CD14-positive monocyte (primary cell): ENCODE measurements at regions not wholly inside any gene's neighbourhood (a gene's known extent, or its start where the extent isn't known, plus 50 kb on each side); places are given as distances from the start of the nearest gene placed in this dataset.

Experiments used
- DNase-seq, 3 donors: peaks; one replicate each; pipeline ENCODE4 v3.0.0-alpha.2; 2011 to 2022
- H2AFZ ChIP-seq: 2 replicates; pipeline ENCODE4 v1.6.0; 2012; ENCODE audit warnings: mild to moderate bottlenecking, low read depth, low read length, inconsistent platforms; ENCODE audit not compliant: insufficient read depth, poor library complexity, severe bottlenecking
- H3K27ac ChIP-seq, 2 donors: 1 replicate in 1 of 2; 2 replicates in 1 of 2; pipeline ENCODE4 v1.5.1; 2012 to 2013; ENCODE audit warnings: low read length in 2 of 2, control low read depth in 1 of 2, inconsistent platforms in 1 of 2, low read depth in 1 of 2, mild to moderate bottlenecking in 1 of 2
- H3K27me3 ChIP-seq, 2 donors: one replicate each; pipeline versions ENCODE4 v1.6.0 to v1.6.1; 2011 to 2013; ENCODE audit warnings: low read length in 2 of 2; ENCODE audit not compliant: control insufficient read depth in 2 of 2, insufficient read depth in 2 of 2
- H3K36me3 ChIP-seq, 2 donors: replicated peaks in 1 of 2; 1 replicate in 1 of 2; 2 replicates in 1 of 2; pipeline versions ENCODE4 v1.5.1 to v1.6.1; 2012 to 2013; ENCODE audit warnings: low read length in 2 of 2, control low read depth in 1 of 2, inconsistent platforms in 1 of 2, mild to moderate bottlenecking in 1 of 2; ENCODE audit not compliant: insufficient read depth in 2 of 2, control insufficient read depth in 1 of 2
- H3K4me1 ChIP-seq, 2 donors: 1 replicate in 1 of 2; 2 replicates in 1 of 2; pipeline versions ENCODE4 v1.5.1 to v1.6.1; 2012 to 2013; ENCODE audit warnings: low read length in 2 of 2, control low read depth in 1 of 2, inconsistent platforms in 1 of 2, mild to moderate bottlenecking in 1 of 2, moderate library complexity in 1 of 2; ENCODE audit not compliant: insufficient read depth in 2 of 2, control insufficient read depth in 1 of 2
- H3K4me2 ChIP-seq: replicated peaks from 2 replicates; pipeline ENCODE3; 2012; ENCODE audit warnings: low read length, moderate library complexity, mild to moderate bottlenecking; ENCODE audit not compliant: poor library complexity, severe bottlenecking; ENCODE audit errors: extremely low read depth
- H3K4me3 ChIP-seq, 3 experiments: fragments of 200-600 bp in 1 of 3; sonication (generic) in 1 of 3; replicated peaks in 1 of 3; 1 replicate in 2 of 3; 2 replicates in 1 of 3; pipeline ENCODE4 v1.5.1; 2011 to 2013; ENCODE audit warnings: low read length in 3 of 3, mild to moderate bottlenecking in 3 of 3, control low read depth in 2 of 3, low read depth in 2 of 3, inconsistent platforms in 1 of 3, moderate library complexity in 1 of 3
- H3K79me2 ChIP-seq: 2 replicates; pipeline ENCODE4 v1.6.0; 2012; ENCODE audit warnings: mild to moderate bottlenecking, control low read depth, inconsistent platforms, low read length, moderate library complexity; ENCODE audit not compliant: insufficient read depth
- H3K9ac ChIP-seq: 2 replicates; pipeline ENCODE4 v1.6.0; 2017; ENCODE audit warnings: low read length, mild to moderate bottlenecking; ENCODE audit not compliant: insufficient read depth, poor library complexity, severe bottlenecking
- H3K9me3 ChIP-seq, 2 donors: replicated peaks in 1 of 2; 1 replicate in 1 of 2; 2 replicates in 1 of 2; pipeline versions ENCODE4 v1.5.1 to v1.6.1; 2012 to 2013; ENCODE audit warnings: low read length in 2 of 2, control low read depth in 1 of 2; ENCODE audit not compliant: control insufficient read depth in 1 of 2, insufficient read depth in 1 of 2
- H4K20me1 ChIP-seq: 2 replicates; pipeline ENCODE4 v1.6.0; 2012; ENCODE audit warnings: mild to moderate bottlenecking, low read length, control low read depth, moderate library complexity; ENCODE audit not compliant: insufficient read depth
- H3K27ac Mint-ChIP-seq, 7 donors: one replicate each; pipeline ENCODE4 v1.8.0; 2020; ENCODE audit warnings: mild to moderate bottlenecking in 7 of 7, mixed read lengths in 7 of 7, moderate library complexity in 6 of 7, inconsistent platforms in 2 of 7
- H3K27me3 Mint-ChIP-seq, 3 donors: one replicate each; pipeline ENCODE4 v1.8.0; 2021 to 2022; ENCODE audit warnings: low read depth in 3 of 3, mild to moderate bottlenecking in 3 of 3, mixed read lengths in 3 of 3, moderate library complexity in 3 of 3, inconsistent platforms in 1 of 3
- H3K36me3 Mint-ChIP-seq, 2 donors: one replicate each; pipeline ENCODE4 v1.8.0; 2020; ENCODE audit warnings: mixed read lengths in 2 of 2, inconsistent platforms in 1 of 2, mild to moderate bottlenecking in 1 of 2
- H3K4me1 Mint-ChIP-seq: one replicate; pipeline ENCODE4 v1.8.0; 2020; ENCODE audit warnings: mild to moderate bottlenecking, mixed read lengths
- H3K4me3 Mint-ChIP-seq, 2 donors: one replicate each; pipeline ENCODE4 v1.8.0; 2020; ENCODE audit warnings: mild to moderate bottlenecking in 2 of 2, mixed read lengths in 2 of 2, moderate library complexity in 1 of 2
- H3K9me3 Mint-ChIP-seq, 7 donors: one replicate each; pipeline ENCODE4 v1.8.0; 2020 to 2022; ENCODE audit warnings: mixed read lengths in 7 of 7, mild to moderate bottlenecking in 6 of 7, moderate library complexity in 6 of 7, inconsistent platforms in 2 of 7
- CTCF ChIP-seq: fragments of 200-600 bp; IDR thresholded peaks from one replicate; pipeline ENCODE4 v1.8.0; 2022; ENCODE audit warnings: antibody characterized with exemption, mild to moderate bottlenecking
- WGBS: methylation state at CpG from one replicate; pipeline ENCODE4 v1.1.5; 2013; ENCODE audit warnings: missing lambda C conversion rate; ENCODE audit not compliant: insufficient coverage; 5-methylcytosine and 5-hydroxymethylcytosine counted together
- intact Hi-C, 2 donors: fragments of 100-400 bp; cut with micrococcal nuclease; formaldehyde crosslinking; loops; one replicate each; pipeline versions ENCODE4 v1.15.0 to v1.15.1; 2023

- Histone ChIP-seq H3K4me3 (no peak overlapping the region), H2AFZ (no peak overlapping the region)
- WGBS: 51% methylated on average over 4 of the region's 8 CpGs
Measured at GRCh38 chr13:107028751-107029150, 460.8 kb upstream of the ARGLU1 start.

GRCh38 chr13:107025991-107026390, 458.1 kb upstream of the ARGLU1 start:
- Mint-ChIP-seq H3K9me3 (peaks cover 3 to 10% (median 6%) of the 10 kb centered on the region in 7 donors), H3K36me3 (no peaks in the 10 kb centered on the region), H3K4me3 (no peak overlapping the region), H3K4me1 (no peaks in the 10 kb centered on the region), H3K27ac (no peak overlapping the region), H3K27me3 (no peaks in the 10 kb centered on the region)
- WGBS: 100% methylated on average over 1 of the region's 1 CpG
- H3K4me3 ChIP-seq: no peak overlapping the region
- no peak overlapping the region for H3K4me2 ChIP-seq
- H3K27me3 ChIP-seq: no peaks in the 10 kb centered on the region
- TF ChIP-seq CTCF: no peak
- no peak overlapping the region for H2AFZ ChIP-seq
- no peaks in the 10 kb centered on the region for H3K79me2 ChIP-seq
- H3K9me3 ChIP-seq: peaks cover 6% of the 10 kb centered on the region in 2 donors
- DNase-seq: no peak
- no peak overlapping the region for H3K9ac ChIP-seq
- H4K20me1 ChIP-seq: no peaks in the 10 kb centered on the region
- H3K4me1 ChIP-seq: no peaks in the 10 kb centered on the region
- no peak overlapping the region for H3K27ac ChIP-seq
- intact Hi-C loops: no loop called here
- H3K36me3 ChIP-seq: no peaks in the 10 kb centered on the region

More at GRCh38 chr13:107028751-107029150, 460.8 kb upstream of the ARGLU1 start:
- Histone ChIP-seq H3K9ac (no peak overlapping the region), H3K79me2 (no peaks in the 10 kb centered on the region), H3K9me3 (peaks cover 6% of the 10 kb centered on the region in 2 donors), H3K27ac (no peak overlapping the region), H3K27me3 (no peaks in the 10 kb centered on the region), H4K20me1 (no peaks in the 10 kb centered on the region), H3K4me2 (no peak overlapping the region), H3K36me3 (no peaks in the 10 kb centered on the region), H3K4me1 (no peaks in the 10 kb centered on the region)
- Mint-ChIP-seq H3K4me1 (no peaks in the 10 kb centered on the region), H3K4me3 (no peak overlapping the region), H3K27ac (no peak overlapping the region), H3K9me3 (peaks cover 2 to 8% (median 3%) of the 10 kb centered on the region in 7 donors), H3K27me3 (no peaks in the 10 kb centered on the region), H3K36me3 (no peaks in the 10 kb centered on the region)
- DNase-seq: no peak
- TF ChIP-seq CTCF: no peak
- intact Hi-C loops: no loop called here
